ENCODE measurements at regions not wholly inside any gene's neighbourhood (a gene's known extent, or its start where the extent isn't known, plus 50 kb on each side); places are given as distances from the start of the nearest gene placed in this dataset.
A peak's percentile ranks its signal among the peaks of the same experiment; 100 is the strongest.

- H3K27ac ChIP-seq = no peak overlapping the region
- TF ChIP-seq ZFX (IDR thresholded peaks at IDR 0.05) = no peak
- TF ChIP-seq CTCF (conservative IDR thresholded peaks at IDR 0.05) = no peak
These were observed 322.0 kb upstream of the FKBP1C start for GRCh38 chr6:62889240-62889639.

GRCh38 chr6:62891065-62891647 is 320.1 kb upstream of the FKBP1C start:
- H3K27ac ChIP-seq = no peak overlapping the region
- no peak for TF ChIP-seq ZFX (IDR thresholded peaks at IDR 0.05)
- TF ChIP-seq CTCF (conservative IDR thresholded peaks at IDR 0.05) = peak; percentile 65

GRCh38 chr6:62894114-62894513 is 317.2 kb upstream of the FKBP1C start:
- TF ChIP-seq CTCF (conservative IDR thresholded peaks at IDR 0.05) = no peak
- no peak for TF ChIP-seq ZFX (IDR thresholded peaks at IDR 0.05)
- H3K27ac ChIP-seq = no peak overlapping the region

- H3K27ac ChIP-seq = no peak overlapping the region
- TF ChIP-seq CTCF (conservative IDR thresholded peaks at IDR 0.05) (no peak), ZFX (IDR thresholded peaks at IDR 0.05) (no peak)
These were observed 308.0 kb upstream of the FKBP1C start for GRCh38 chr6:62903266-62903665.

- no peak for TF ChIP-seq ZFX (IDR thresholded peaks at IDR 0.05)
- no peak for TF ChIP-seq CTCF (conservative IDR thresholded peaks at IDR 0.05)
- no peak overlapping the region for H3K27ac ChIP-seq
These were observed 306.6 kb upstream of the FKBP1C start for GRCh38 chr6:62904687-62905086.

DNA sequence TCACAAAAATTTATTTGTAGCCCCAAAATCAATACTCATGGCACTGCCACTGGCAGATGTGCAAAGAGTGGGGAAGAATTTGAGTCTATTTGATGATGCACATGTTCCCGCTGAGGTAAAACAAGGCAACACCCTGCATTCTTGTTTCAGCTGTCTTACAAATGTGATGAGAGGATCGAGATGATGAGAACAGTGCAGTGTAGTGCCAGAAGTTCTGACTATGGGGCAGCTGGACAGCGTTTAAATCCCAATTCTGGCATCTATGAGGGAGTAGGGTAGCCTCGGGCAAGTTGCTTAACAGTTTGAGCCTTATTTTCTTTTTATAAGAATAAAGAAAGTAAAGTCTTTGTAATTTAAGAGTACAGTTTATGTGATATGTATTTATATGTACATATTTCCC is 296.7 kb upstream of the FKBP1C start:
- TF ChIP-seq CTCF (conservative IDR thresholded peaks at IDR 0.05) (no peak), ZFX (IDR thresholded peaks at IDR 0.05) (no peak)
- H3K27ac ChIP-seq = no peak overlapping the region

DNA sequence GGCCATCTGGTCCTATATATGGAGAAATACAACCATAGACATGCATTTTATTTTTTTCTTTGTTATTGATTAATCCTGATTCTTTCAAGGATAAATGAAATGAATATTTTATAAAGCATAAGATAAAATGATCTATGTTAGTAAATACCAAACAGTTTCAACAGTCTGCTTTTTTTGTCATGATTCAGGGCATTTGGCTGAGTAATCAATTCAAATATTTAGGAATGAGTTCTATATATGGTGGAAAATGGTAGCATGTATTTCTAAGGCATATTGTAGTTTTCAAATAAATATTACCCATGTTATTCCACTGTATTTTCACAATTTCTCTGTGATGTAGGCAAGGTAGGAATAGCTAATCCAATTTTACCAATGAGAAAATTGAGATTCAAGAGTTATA is 287.5 kb upstream of the FKBP1C start:
- TF ChIP-seq CTCF (conservative IDR thresholded peaks at IDR 0.05) = no peak
- TF ChIP-seq ZFX (IDR thresholded peaks at IDR 0.05) = no peak
- no peak overlapping the region for H3K27ac ChIP-seq

All from C4-2B (cell line).